22Rv1 (cell line): ENCODE measurements at regions not wholly inside any gene's neighbourhood (a gene's known extent, or its start where the extent isn't known, plus 50 kb on each side); places are given as distances from the start of the nearest gene placed in this dataset.

ENCODE experiments used
- CTCF ChIP-seq: fragments of 450-650 bp; IDR thresholded peaks from 2 replicates; pipeline ENCODE4 v1.5.1; 2017; ENCODE audit warnings: mild to moderate bottlenecking
- ZFX ChIP-seq: fragments of 450-650 bp; IDR thresholded peaks from 2 replicates; pipeline ENCODE4 v1.6.1; 2017; ENCODE audit warnings: antibody characterized with exemption, borderline replicate concordance

DNA sequence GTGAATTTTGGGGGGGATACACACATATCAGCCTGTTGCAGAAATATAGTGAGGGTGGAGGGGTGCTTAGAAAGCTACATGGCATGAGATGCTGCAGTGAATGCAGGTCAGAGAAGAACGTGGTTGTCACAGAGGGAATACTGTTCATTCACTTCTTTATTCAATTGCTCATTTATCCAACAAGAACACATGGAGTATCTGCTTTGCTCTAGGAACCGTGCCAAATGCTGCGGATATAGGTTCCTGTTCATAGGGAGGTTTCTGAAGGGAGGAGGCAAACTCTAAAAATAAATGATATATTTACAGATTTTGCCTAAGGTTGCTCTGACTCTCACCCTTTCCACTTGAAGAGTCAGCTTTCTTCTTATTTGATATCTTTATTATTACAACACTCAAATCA lies 444.3 kb upstream of the CLINT1 start:
- TF ChIP-seq CTCF (no peak), ZFX (no peak)
